ENCODE measurements at regions not wholly inside any gene's neighbourhood (a gene's known extent, or its start where the extent isn't known, plus 50 kb on each side); places are given as distances from the start of the nearest gene placed in this dataset.

- Histone ChIP-seq H3K27me3 (peaks cover 0 to 61% (median 0%) of the 10 kb centered on the region in 4 donors), H3K4me3 (no peak overlapping the region), H3K36me3 (no peaks in the 10 kb centered on the region), H3K4me1 (no peaks in the 10 kb centered on the region), H3K9me3 (no peaks in the 10 kb centered on the region), H3K27ac (no peak overlapping the region)
- intact Hi-C loops (cut with DNase I): no loop called here
- no peak for DNase-seq
- TF ChIP-seq CTCF (IDR thresholded peaks at IDR 0.05) (no peak), POLR2A (IDR thresholded peaks at IDR 0.05) (no peak)
- 90% methylated on average over 3 of the region's 3 CpGs for WGBS, 2 donors
Measured at GRCh38 chr1:38292969-38293368, 246.4 kb upstream of the POU3F1 start.

- intact Hi-C loops (cut with DNase I): no loop called here
- Histone ChIP-seq H3K4me1 (no peaks in the 10 kb centered on the region), H3K27me3 (peaks cover 0 to 54% (median 0%) of the 10 kb centered on the region in 4 donors), H3K4me3 (peak overlapping the region in 1 of 4 donors; percentile 18), H3K9me3 (no peaks in the 10 kb centered on the region), H3K36me3 (no peaks in the 10 kb centered on the region), H3K27ac (no peak overlapping the region)
- 39 to 55% methylated on average over 9 to 14 of the region's 26 CpGs for WGBS, 2 donors
- no peak for DNase-seq
- TF ChIP-seq POLR2A (IDR thresholded peaks at IDR 0.05) (no peak), CTCF (IDR thresholded peaks at IDR 0.05) (no peak)
Measured at GRCh38 chr1:38291906-38292521, 245.4 kb upstream of the POU3F1 start.

- no peak for DNase-seq
- H3K27ac ChIP-seq: no peak overlapping the region
- WGBS, 2 donors: 36 to 47% methylated on average over 3 of the region's 3 CpGs
- intact Hi-C loops (cut with DNase I): no loop called here
- H3K4me3 ChIP-seq: no peak overlapping the region
- no peaks in the 10 kb centered on the region for H3K4me1 ChIP-seq
- peaks cover 0 to 47% (median 0%) of the 10 kb centered on the region in 4 donors for H3K27me3 ChIP-seq
- no peaks in the 10 kb centered on the region for H3K36me3 ChIP-seq
- H3K9me3 ChIP-seq: no peaks in the 10 kb centered on the region
- TF ChIP-seq CTCF (IDR thresholded peaks at IDR 0.05): no peak
- no peak for TF ChIP-seq POLR2A (IDR thresholded peaks at IDR 0.05)
Measured at GRCh38 chr1:38291336-38291735, 244.7 kb upstream of the POU3F1 start.

GRCh38 chr1:38289034-38289433 is 242.4 kb upstream of the POU3F1 start:
- intact Hi-C loops (cut with DNase I): no loop called here
- Histone ChIP-seq H3K27ac (no peak overlapping the region), H3K9me3 (no peaks in the 10 kb centered on the region), H3K4me3 (no peak overlapping the region), H3K27me3 (peaks cover 0 to 45% (median 0%) of the 10 kb centered on the region in 4 donors), H3K36me3 (no peaks in the 10 kb centered on the region), H3K4me1 (no peaks in the 10 kb centered on the region)
- 75 to 82% methylated on average over 1 of the region's 1 CpG for WGBS, 2 donors
- DNase-seq: no peak
- TF ChIP-seq POLR2A (IDR thresholded peaks at IDR 0.05) (no peak), CTCF (IDR thresholded peaks at IDR 0.05) (no peak)

- no peak for TF ChIP-seq POLR2A (IDR thresholded peaks at IDR 0.05)
- no peak for TF ChIP-seq CTCF (IDR thresholded peaks at IDR 0.05)
- DNase-seq: no peak
- no peaks in the 10 kb centered on the region for H3K4me1 ChIP-seq
- 77 to 79% methylated on average over 3 of the region's 3 CpGs for WGBS, 2 donors
- peaks cover 0 to 34% (median 0%) of the 10 kb centered on the region in 4 donors for H3K27me3 ChIP-seq
- no peak overlapping the region for H3K4me3 ChIP-seq
- H3K27ac ChIP-seq: no peak overlapping the region
- no peaks in the 10 kb centered on the region for H3K9me3 ChIP-seq
- no peaks in the 10 kb centered on the region for H3K36me3 ChIP-seq
- intact Hi-C loops (cut with DNase I): no loop called here
Measured at GRCh38 chr1:38287547-38287946, 241.0 kb upstream of the POU3F1 start.
